WERI-Rb-1 (cell line): ENCODE measurements at regions not wholly inside any gene's neighbourhood (a gene's known extent, or its start where the extent isn't known, plus 50 kb on each side); places are given as distances from the start of the nearest gene placed in this dataset.

Source experiments
- DNase-seq: peaks from one replicate; pipeline ENCODE4 v3.0.0-alpha.2; 2020
- H3K27ac ChIP-seq: fragments of 250-450 bp; sonication (Bioruptor Pico); 2 replicates; pipeline ENCODE4 v1.5.1; 2020; ENCODE audit warnings: mild to moderate bottlenecking, moderate library complexity
- H3K27me3 ChIP-seq: fragments of 250-450 bp; sonication (Bioruptor Pico); 2 replicates; pipeline ENCODE4 v1.5.1; 2021; ENCODE audit warnings: mild to moderate bottlenecking, low read depth, moderate library complexity; ENCODE audit not compliant: insufficient read depth, severe bottlenecking
- H3K36me3 ChIP-seq: fragments of 250-450 bp; sonication (Bioruptor Pico); 2 replicates; pipeline ENCODE4 v1.5.1; 2020; ENCODE audit warnings: mild to moderate bottlenecking, moderate library complexity
- H3K4me3 ChIP-seq: 2 replicates; pipeline ENCODE4 v1.5.1; 2011; ENCODE audit warnings: low read depth, mild to moderate bottlenecking, control low read depth, low read length
- H3K9me3 ChIP-seq: fragments of 250-450 bp; sonication (Bioruptor Pico); 2 replicates; pipeline ENCODE4 v1.5.1; 2021; ENCODE audit warnings: mild to moderate bottlenecking, moderate library complexity; ENCODE audit not compliant: severe bottlenecking
- TF ChIP-seq, protein P1 (sequence below): IDR thresholded peaks from 2 replicates; pipeline ENCODE4 v1.5.1; 2011; ENCODE audit warnings: low read depth, mild to moderate bottlenecking, control low read depth, inconsistent platforms, low read length

DNA sequence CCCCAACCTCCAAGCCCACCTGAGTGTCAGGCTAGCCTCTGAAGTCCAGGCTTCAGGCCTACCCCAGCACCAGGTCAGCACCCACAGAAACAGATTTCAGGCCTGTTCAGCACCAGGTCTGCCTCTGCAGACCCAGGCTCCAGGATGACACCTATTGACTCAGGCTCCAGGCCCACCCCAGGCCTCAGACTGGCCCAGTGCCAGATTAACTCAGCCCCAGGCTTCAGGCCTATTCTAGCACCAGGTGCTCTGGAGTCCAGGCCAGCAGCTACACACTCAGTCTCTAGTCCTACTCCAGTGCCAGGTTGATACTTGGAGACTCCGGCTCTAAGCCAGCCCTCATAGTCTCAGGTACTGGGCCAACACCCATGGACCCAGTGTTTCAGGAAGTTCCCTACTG is 541.7 kb upstream of the PBX1 start:
- Histone ChIP-seq H3K36me3 (no peaks in the 10 kb centered on the region), H3K27ac (no peak overlapping the region), H3K27me3 (no peaks in the 10 kb centered on the region), H3K9me3 (peaks cover 10% of the 10 kb centered on the region), H3K4me3 (no peak overlapping the region)
- TF ChIP-seq, protein P1, sequence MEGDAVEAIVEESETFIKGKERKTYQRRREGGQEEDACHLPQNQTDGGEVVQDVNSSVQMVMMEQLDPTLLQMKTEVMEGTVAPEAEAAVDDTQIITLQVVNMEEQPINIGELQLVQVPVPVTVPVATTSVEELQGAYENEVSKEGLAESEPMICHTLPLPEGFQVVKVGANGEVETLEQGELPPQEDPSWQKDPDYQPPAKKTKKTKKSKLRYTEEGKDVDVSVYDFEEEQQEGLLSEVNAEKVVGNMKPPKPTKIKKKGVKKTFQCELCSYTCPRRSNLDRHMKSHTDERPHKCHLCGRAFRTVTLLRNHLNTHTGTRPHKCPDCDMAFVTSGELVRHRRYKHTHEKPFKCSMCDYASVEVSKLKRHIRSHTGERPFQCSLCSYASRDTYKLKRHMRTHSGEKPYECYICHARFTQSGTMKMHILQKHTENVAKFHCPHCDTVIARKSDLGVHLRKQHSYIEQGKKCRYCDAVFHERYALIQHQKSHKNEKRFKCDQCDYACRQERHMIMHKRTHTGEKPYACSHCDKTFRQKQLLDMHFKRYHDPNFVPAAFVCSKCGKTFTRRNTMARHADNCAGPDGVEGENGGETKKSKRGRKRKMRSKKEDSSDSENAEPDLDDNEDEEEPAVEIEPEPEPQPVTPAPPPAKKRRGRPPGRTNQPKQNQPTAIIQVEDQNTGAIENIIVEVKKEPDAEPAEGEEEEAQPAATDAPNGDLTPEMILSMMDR = no peak
- DNase-seq = no peak

DNA sequence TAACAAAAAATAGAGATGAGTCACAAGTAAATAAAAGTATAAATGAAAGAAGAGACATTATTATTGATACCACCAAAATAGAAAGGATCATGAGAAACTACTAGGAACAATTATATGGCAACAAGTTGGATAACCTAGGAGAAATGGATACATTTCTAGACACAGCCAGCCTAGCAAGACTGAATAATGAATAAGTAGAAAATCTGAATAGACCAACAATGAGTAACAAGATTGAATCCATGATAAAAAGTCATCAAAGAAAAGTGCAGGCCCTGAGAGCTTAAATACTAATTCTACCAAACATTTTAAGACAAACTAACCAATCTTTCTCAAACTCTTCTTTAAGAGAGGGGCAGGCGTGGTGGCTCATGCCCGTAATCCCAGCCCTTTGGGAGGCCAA is 538.6 kb upstream of the PBX1 start:
- Histone ChIP-seq H3K36me3 (no peaks in the 10 kb centered on the region), H3K4me3 (no peak overlapping the region), H3K27me3 (no peaks in the 10 kb centered on the region), H3K27ac (no peak overlapping the region), H3K9me3 (peaks cover 10% of the 10 kb centered on the region)
- no peak for DNase-seq
- TF ChIP-seq, protein P1 = no peak

DNA sequence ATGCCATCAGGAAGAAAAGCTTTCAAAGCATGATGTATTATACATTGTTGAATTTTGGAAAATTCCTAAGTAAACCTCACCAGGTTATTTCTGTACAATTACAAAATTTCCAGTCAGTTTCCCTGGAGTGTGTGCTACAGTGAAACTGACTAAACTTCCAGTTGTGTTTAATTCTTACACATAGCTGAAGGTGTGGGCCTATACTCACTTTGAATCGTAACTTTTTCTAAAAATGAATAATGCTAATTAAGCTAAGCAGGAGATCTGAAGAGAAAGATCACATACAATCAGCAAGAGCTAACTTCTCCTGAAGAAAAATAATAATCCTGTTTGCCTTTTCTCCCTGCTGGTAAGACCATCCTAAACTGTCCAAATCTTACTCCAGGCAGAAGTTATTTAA is 537.2 kb upstream of the PBX1 start:
- H3K4me3 ChIP-seq = no peak overlapping the region
- DNase-seq = no peak
- no peak overlapping the region for H3K27ac ChIP-seq
- H3K27me3 ChIP-seq = no peaks in the 10 kb centered on the region
- H3K9me3 ChIP-seq = peaks cover 10% of the 10 kb centered on the region
- TF ChIP-seq, protein P1 = no peak
- no peaks in the 10 kb centered on the region for H3K36me3 ChIP-seq

DNA sequence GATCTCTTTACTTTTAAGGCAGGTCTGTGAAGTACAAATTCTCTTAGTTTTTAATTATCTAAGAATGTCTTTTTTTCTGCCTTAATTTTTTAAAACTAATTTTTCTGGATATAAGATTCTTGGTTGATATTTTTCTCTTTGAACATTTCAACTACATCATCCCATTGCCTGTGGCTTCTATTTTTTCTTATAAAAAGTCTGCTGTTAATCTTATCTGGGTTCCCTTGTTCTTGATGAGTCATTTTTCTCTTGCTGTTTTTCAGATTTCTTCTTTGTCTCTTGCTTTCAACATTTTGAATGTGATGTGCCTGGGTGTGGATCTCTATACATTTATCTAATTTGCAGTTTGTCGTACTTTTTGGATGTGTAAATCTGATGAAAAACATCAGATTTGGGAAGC is 525.2 kb upstream of the PBX1 start:
- no peak overlapping the region for H3K27ac ChIP-seq
- H3K27me3 ChIP-seq = no peaks in the 10 kb centered on the region
- peaks cover 12% of the 10 kb centered on the region for H3K9me3 ChIP-seq
- no peak overlapping the region for H3K4me3 ChIP-seq
- TF ChIP-seq, protein P1 = no peak
- DNase-seq = no peak
- no peaks in the 10 kb centered on the region for H3K36me3 ChIP-seq

DNA sequence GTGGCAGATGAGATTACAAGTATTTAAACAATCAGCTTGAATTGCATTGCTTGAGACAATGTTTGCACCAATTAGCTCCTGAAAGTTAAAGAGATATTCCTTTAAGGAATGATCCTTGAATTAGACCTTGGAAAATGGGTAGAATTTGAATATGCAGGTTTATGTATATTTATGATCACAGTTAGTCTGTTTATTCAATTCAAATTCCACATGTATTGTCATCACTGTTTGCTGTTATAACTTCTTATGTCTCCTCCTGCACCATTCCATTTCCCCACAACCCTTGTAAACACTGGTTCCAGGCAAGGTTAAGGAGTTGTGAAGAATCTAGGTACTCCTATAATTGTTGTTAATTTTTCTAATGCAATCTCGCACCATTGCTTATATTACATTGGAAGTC is 518.2 kb upstream of the PBX1 start:
- TF ChIP-seq, protein P1 = no peak
- no peak for DNase-seq
- Histone ChIP-seq H3K27ac (peak overlapping the region; percentile 65), H3K9me3 (no peaks in the 10 kb centered on the region), H3K4me3 (no peak overlapping the region), H3K27me3 (no peaks in the 10 kb centered on the region), H3K36me3 (no peaks in the 10 kb centered on the region)

DNA sequence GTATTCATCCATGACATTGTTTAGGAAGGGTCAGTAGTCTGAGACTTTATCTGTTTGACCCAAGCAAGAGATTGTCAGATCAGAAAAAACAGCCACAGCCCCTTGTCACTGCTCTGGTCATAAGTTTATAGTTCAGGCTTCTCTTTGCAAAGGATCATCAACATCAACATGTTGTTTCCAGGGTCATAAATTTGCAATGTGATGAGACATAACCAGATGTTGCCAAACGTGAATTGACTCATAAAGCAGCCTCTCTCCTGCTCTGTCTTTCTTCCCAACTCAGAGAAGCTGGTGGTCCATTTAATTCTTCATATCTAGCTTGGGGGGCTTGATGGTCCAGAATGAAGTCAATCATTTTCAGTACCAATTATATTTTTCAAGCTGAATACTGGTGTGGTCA is 507.2 kb upstream of the PBX1 start:
- no peak for DNase-seq
- H3K27ac ChIP-seq = no peak overlapping the region
- TF ChIP-seq, protein P1 = no peak
- no peak overlapping the region for H3K4me3 ChIP-seq
- no peaks in the 10 kb centered on the region for H3K36me3 ChIP-seq
- no peaks in the 10 kb centered on the region for H3K9me3 ChIP-seq
- H3K27me3 ChIP-seq = no peaks in the 10 kb centered on the region
